GM08714 (cell line): ENCODE measurements at regions not wholly inside any gene's neighbourhood (a gene's known extent, or its start where the extent isn't known, plus 50 kb on each side); places are given as distances from the start of the nearest gene placed in this dataset.

Experiments used
- H3K4me3 ChIP-seq: fragments of 200-500 bp; sonication (Bioruptor generic); 2 replicates; pipeline ENCODE4 v1.5.1; 2014; ENCODE audit warnings: mild to moderate bottlenecking, low read length, inconsistent platforms
- ZNF274 ChIP-seq: IDR thresholded peaks from 2 replicates; pipeline ENCODE4 v1.6.1; 2012; ENCODE audit warnings: mild to moderate bottlenecking, low read depth, low read length

DNA sequence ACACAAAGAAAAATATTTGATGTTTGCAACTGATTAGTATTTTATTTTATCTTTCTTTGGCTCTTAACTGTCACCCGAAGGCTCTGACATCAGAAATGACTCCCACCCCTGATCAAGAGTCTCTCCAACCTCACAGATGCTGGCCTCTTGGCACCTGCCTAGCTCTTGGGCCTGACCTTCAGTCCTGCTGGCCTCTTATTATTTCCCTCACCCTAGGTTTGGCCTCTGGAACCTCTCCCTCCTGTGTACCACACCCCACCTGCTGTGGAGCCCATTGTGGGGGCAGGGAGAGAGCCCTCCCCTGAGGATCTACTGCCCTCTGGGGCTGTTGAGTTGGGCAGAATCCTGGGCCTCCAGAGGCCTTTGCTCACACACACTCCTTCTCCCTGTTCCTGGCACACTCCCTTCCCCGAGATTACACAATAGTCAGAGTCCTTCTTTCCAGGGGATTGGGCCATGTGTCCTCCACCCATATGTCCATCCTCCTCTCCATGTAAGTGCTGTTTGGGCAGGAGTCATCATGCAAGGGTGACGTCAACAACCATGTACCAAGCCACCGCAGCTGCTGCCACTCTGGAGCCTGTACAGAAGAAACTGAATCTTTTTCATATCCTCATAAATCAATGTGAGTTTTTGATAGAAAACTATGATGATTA is 124.3 kb downstream of the RASSF9 start:
- TF ChIP-seq ZNF274: no peak
- H3K4me3 ChIP-seq: no peak overlapping the region

DNA sequence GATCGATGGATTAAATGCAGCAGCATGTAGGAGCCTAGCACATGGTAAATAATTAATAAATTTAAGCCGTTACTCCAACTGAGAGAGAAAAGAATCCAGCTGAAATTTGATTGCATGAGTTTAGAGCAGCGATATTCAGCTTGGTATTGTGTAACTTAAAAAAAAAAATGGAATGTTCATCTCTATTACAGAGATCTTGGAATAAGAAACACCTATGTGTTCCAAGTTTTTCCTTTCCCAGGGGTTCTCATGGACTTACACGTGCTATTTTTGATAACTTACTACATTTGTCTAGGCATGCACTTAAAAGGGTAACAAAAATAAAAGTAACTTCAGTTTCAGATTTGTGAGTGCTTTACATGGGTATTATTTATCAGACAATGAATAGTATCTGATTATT is 122.8 kb downstream of the RASSF9 start:
- TF ChIP-seq ZNF274: no peak
- H3K4me3 ChIP-seq: no peak overlapping the region

DNA sequence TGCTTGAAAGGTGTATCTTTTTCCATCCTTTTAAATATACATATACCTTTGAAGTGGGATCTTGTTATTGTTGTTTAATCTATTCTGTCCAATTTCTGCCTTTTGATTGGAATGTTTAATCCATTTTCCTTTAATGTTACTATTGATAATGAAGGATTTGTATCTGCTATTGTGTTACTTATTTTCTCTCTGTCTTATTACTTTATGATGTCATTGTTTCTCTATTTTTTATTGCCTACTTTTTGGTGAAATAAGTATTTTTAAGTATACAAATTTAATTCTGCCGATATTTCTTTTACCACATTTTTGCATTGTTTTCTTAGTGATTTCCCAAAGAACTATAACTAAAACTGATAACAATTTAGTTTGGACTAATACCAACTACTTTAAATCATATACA is 121.8 kb downstream of the RASSF9 start:
- H3K4me3 ChIP-seq: no peak overlapping the region
- TF ChIP-seq ZNF274: no peak

DNA sequence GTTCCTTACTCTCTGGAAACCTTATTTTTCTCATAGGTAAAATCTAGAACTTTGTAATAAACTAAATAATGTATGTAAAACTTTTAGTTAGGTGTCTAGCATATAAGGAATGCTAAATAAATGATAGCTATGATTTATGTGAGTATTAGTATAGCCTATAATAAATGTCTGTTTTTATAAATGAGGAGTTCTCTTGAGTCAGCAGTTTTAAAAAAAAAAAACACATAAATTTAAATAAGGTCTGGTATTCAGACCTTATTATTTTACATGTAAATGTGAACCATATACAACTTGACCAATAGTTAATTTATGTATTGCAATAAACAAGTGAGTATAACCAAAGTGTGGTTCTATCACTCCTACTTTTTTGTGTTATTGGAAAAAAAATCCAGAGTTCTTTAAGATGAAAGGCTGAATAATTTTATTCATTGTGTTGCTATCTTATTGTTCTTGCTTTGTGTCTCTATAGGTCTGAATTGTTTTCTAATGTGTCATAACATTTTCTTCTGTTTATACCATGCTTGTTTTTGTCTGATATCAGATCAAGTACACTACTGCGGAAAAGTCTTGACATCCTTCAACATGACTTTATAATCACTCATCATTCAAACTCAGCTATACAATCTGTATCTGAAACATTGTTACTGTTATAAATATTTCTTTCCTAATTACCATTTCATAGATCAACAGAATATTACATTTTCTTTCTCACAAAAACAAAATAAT is 115.7 kb downstream of the RASSF9 start:
- TF ChIP-seq ZNF274: no peak
- no peak overlapping the region for H3K4me3 ChIP-seq

DNA sequence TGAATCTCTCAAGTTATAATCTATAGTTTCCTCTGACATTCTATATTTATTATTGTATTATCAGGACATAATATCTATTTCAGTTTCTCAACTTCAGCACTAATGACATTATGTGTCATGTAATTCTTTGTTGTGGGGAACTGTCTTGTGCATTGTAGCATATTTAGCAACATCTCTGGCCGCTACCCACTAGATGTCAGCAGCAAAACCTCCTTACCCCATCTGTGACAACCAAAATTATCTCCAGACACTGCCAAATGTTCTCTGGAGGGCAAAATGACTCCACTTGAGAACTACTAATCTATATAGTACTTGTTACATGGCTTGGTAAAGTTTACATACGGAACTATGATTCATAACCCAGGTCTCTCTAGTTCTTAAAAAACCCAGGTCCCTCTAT is 110.2 kb downstream of the RASSF9 start:
- TF ChIP-seq ZNF274: no peak
- no peak overlapping the region for H3K4me3 ChIP-seq

DNA sequence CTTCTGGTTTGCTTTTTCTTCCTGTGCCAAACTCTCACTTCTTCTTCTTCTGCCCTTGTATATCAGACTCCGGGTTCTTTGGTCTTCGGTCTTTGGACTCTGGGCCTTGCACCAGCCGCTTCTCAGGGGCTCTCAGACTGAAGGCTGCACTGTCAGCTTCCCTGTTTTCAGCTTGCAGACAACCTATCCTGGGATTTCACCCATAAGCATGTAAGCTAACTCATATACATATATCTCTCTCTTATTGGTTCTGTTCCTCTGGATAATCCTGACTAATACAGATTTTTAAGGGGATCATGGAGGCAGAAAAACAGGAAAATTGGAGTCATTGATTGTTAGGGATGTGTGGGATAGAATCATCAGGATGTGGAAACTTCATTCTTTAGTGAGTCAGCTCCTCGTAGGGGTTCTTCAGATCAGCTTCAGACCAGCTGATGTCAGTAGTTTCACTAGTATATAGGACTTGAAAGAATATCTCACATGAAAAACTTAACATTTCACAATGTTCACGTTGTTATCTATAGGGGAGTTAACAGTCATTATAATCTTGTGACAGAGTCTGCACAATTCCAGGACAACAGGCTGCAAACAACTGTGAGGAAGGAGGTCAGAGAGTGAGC is 102.9 kb downstream of the RASSF9 start:
- H3K4me3 ChIP-seq: no peak overlapping the region
- TF ChIP-seq ZNF274: no peak

DNA sequence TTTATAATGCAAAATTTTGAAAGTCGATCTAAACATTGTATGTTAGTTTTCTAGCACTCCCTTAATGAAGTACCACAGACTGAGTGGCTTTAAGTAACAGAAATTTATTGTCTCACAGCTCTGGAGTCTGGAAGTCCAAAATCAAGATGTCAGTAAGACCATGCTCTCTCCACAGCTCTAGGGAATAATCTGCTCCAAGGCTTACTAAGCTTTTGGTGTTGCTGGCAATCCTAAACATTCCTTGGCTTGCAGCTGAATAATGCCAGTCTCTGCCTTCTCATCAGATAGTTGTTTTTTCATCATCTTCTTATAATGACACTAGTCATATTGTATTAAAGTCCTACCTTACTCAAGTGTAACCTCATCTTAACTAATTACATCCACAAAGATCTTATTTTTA is 102.2 kb downstream of the RASSF9 start:
- no peak for TF ChIP-seq ZNF274

DNA sequence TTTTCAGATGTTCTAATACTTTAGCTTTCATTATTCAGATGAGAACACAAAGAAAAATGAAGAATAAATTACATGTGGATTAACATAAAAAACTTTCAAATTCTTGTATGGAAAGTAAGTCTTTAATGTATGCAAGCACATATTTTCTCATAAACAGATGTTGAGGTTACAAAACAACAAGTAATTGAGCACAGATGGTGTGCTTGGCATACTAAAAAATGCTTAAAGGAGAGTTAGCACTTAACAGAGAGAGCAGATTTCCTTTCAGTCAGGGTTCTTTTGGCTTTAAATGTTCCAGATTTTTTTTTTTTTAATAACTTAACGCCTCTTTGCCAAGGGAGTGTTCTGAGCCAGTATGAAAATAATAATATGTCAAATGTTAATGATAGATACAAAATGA is 96.0 kb downstream of the RASSF9 start:
- H3K4me3 ChIP-seq: no peak overlapping the region
- no peak for TF ChIP-seq ZNF274

More for the DNA sequence above, 102.2 kb downstream of the RASSF9 start:
- H3K4me3 ChIP-seq: no peak overlapping the region

DNA sequence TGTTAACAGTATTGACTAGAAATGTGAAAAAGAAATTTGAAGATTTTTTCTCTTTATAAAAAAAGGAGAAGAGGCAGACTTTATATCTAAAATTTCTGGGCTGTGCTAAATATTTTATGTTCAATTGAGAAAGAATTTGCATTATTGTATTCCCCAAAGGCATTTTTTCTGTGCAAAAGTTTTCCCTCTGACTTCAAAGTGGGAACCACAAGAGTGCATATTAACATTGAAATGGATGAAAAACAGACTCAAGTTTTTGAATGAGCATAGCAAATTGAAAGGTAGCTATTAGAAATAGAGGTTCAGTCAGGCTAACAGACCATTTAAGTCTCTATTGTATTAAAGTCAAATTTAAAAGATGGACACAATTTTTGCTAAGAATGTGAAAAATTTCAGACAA is 95.2 kb downstream of the RASSF9 start:
- H3K4me3 ChIP-seq: no peak overlapping the region
- TF ChIP-seq ZNF274: no peak

DNA sequence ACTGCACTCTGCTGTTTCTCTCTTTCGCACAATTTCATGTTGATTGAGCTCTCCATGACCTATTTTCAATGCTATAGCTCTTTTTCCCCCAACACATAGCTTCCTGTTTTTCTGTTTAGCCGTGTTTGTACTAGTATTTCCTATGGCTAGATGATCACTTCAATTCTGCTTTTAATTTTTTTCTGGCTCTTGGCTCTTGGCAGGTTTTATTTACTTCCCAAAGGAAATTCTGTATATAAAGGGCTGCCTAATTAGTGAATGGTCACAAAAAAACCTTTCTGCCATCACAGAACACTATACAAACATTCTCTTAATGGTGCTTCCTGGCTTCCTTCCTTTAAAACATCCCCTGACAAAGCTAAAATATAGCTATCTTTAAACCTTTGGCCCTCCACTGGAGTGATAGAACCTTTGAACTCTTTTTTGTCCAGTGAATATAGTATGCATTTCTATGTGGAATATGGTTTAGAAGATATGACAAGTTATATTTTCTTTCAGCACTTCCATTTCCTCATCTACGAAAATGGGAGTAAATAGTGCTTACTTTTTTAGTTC is 88.2 kb downstream of the RASSF9 start:
- no peak overlapping the region for H3K4me3 ChIP-seq
- no peak for TF ChIP-seq ZNF274
